Lung microvascular endothelial cell (primary cell): ENCODE measurements at regions not wholly inside any gene's neighbourhood (a gene's known extent, or its start where the extent isn't known, plus 50 kb on each side); places are given as distances from the start of the nearest gene placed in this dataset.

Experiments
- DNase-seq, 2 donors: peaks; one replicate each; pipeline versions ENCODE4 v3.0.0 to v3.0.0-alpha.2; 2010; ENCODE audit warnings: low read depth in 2 of 2

DNA sequence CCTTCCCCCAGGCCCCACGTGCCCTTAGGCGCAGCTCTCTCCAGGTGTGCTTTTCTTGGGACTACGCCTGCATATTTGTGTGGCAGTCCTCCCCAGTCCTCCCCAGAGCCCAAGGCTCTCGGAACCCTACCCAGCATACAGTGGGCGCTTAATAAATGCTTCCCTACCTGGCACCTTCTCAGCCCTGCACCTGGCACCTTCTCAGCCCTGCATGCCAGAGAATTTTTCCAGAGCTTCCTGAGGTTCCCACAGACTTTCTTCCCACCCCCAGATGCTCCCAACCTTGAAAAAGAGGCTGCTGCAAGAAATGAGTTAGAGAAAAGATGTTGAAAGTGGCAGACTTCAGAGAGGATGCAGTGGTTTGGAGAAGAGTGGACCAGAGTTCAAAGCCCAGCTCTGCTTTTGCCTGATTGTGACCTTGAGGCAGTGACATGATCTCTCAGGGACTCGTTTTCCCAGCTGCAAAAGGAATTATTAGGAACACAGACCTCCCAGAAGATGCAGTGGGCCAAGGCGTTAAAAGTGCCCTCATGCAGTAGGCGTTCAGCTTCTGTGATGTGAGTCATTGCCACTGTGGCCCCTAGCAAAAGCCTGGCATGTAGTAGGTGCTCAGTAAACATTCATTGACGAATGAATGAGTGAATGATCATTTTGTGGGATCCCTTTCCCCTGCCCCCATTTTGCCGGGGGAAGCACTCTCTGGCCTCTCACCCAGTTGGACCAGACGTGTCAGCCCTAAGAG, 167.2 kb downstream of the PHETA1 start:
- no peak for DNase-seq

DNA sequence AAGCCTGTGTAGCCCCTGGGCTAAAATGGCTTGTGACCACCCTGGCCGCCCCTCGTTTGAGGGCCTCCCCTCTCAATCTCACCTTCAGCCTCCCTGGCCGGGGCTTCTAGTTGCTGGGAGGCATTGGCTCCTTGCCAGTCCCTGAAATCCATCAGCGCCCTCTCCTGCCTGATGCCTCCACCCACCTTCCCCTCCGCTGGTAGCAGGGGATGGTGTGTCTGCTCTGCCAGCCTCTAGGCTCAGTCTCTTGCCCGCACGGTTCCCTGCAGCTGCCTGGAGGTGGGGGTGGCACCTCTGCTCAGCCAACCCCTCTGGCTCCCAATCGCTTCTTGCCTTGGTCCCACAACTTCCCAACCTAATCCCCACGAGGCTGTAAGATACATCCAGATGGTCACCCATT, 167.9 kb downstream of the PHETA1 start:
- DNase-seq: no peak

DNA sequence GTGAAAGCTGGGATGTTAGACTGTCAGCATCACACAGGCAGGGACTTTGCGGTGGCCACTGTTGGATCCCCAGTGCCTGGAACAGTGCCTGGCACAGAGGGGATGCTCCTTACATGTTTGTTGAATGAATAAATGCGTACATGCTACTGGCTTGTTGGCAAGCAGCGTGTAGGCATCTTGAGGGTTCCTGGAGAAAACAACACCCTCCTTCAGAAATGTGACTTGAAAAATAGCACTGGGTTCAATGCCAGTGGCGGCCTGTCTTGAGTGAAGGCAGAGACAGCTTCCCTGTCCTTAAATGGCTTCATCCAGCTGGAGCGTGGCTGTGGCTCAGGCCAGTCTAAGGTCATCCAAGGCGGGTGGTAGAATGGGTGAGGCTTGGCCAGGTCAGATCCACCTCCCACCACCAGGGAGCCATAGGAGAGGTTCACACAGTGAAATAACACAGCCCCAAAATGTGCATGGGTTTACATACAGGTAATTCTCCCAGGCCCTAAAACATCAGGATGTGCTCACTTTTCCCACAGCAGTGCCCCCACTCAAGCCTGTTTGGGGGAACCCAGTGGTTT, 171.4 kb downstream of the PHETA1 start:
- DNase-seq: no peak

DNA sequence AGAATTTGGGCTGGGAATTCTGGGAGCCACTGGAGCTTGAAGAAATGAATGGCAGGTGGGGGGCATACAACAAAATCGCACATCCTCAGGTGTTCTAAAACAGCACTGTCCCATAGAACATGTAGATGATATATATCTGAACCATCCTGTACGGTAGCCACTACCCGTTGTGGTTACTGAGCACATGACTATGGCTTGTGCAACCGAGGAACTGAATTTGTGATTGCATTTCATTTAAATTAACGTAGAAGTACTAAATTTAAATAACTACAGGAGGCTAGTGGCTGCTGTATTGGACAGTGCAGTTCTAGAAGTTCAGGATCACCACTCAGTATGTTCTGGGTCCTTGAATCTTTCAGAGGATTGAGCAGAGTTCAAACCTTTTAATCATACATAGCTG, 172.4 kb downstream of the PHETA1 start:
- DNase-seq: no peak

DNA sequence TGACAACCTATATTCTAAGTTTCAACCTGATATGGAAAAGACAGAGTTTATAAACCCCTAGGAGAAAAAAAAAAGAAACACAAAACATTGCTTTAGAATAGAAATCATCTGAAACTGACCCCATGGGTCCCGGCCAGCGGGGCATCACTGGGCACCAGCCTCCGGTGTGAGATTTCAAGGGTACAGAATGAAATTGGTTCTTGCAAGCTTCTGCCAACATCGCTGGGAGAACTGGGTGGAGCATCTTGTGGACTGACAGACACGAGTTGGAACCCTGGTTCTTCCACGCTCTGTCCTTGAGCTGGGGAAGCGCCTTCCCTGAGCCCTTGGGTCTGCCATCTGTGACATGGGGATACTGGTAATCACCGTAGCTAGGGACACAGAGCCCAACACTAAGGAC, 173.6 kb downstream of the PHETA1 start:
- no peak for DNase-seq

DNA sequence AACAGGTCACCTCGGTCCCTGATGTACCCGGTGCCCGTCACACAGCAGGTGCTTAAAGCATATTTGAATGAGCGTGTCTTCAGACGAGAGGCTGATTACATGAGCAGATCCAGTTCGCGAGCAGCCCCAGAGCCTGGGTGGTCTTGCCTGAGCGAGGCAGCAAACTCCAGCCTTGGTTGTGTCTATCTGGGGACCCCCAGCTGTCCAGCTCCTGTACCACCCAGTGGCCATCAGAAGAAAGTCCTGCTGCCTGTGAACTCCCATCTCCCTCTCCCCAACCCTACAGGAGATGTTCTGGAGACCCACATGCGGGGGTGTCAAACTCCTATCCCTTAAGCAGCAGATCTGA, 174.2 kb downstream of the PHETA1 start:
- DNase-seq: no peak

DNA sequence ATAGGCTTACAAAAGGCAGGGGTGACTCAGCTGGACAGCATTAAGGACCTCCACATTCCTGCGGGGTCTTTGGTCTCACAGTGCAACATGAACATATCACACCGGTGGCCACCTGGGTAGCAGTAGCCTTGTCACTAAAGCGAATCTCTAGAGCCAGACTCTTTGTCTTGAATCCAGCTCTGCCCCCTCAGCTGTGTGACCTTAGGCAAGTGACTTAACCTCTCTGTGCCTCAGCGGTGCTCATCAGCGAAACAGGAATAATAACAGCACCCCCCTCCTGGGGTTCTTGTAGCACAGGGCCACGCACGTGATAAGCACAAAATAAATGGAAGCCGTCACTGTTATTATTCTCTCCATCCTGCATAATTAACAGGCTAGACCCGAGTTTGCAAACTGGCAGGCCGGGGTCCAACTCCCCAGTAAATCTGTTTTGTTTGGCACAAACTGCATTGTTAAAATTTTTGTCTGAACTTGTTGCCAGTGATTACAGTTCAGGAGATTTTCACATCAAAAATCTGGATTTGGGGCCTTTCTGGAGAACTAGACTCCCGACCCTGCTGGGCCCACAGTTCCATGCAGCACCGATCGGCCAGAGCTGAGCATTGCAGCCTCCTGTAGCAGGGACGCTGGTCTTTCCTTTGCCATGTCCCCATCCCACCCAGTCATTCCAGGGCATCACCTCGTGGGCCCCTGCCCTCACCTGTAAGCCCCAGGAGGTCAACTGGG, 174.8 kb downstream of the PHETA1 start:
- DNase-seq: no peak

DNA sequence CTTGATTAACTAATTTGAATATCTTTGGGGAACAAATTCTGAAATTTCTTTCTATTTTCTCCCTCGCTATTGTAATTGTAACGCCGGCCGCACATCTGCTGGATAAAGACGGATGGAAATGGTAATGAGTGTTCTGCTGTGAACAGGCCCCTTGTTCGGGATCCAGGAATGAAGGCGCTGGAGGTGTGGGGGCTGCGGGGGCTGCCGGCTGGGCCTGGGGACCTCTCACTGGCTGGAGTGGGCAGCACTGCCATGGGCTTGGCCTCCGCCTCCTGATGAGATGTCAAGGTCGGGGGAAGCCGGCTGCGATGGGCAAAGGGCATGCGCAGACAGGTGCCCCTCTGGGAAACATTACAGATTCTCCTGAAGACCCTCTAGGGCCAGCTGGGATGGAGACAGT, 175.4 kb downstream of the PHETA1 start:
- no peak for DNase-seq

DNA sequence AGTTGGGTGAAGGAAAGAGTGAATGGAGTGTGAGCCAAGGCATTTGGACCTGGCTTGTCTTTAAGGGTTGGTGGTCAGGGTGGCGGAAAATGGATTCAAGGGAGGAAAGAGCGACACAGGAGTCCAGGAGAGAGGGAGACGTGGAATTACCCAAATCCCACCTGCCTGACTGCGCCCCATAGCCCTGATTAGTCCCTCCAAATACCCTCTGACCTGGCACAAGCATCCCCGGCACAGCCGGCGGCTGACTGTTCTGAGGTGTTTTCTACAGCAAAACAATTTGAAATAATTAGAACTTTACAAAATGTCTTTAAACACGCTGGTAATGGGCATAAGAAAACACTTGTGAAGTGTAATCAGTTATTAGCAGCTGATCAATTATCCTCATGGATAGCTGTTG, 175.8 kb downstream of the PHETA1 start:
- no peak for DNase-seq

DNA sequence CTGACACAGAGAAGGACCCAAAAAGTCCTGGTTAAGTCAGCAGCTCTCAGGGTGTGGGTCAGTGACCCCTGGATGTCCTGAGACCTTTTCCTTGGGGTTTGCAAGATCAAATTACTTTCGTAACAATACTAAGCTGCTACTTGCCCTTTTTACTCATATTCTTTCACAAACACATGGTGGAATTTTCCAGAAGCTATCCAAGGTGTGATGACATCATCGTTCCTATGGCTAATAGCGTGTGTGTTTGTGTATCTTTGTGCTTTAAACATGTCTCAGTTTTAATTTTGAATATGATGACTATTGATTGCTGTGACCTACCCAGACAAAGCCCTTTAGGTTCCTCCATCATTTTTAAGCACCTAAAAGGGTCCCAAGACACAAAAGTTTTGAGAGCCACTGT, 176.2 kb downstream of the PHETA1 start:
- peak in 1 of 2 donors; percentile 4 for DNase-seq

DNA sequence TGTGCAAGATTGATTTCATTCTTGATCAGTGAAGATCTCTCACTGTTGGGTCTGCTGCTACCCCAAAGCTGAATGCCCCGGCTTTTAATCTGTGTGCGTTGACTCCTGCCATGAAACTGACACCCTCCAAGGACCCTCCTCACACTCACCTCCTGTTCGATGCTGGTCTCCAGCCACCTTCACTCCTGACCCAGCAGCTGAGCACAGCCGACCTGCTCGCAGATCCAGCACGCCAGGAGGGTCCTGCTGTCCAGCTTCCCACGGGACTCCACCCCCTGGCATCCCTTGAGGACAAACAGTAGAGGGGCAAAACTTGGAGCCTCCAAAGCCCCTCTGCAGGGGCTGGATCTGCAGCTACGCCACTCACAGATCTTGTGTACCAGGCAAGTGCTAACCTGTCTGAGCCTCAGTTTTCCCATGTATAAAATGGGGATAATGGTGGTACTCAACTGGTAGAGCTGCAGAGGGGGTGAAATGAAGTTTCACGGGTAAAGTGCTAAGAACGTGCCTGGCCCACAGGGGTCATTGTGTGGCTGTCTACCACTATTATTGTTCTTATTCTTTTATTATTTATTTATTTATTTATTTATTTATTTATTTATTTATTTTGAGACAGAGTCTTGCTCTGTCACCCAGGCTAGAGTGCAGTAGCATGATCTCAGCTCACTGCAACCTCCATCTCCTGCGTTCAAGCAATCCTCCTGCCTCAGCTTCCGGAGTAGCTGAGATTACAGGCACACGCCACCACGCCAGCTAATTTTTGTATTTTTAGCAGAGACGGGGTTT, 178.0 kb downstream of the PHETA1 start:
- no peak for DNase-seq

DNA sequence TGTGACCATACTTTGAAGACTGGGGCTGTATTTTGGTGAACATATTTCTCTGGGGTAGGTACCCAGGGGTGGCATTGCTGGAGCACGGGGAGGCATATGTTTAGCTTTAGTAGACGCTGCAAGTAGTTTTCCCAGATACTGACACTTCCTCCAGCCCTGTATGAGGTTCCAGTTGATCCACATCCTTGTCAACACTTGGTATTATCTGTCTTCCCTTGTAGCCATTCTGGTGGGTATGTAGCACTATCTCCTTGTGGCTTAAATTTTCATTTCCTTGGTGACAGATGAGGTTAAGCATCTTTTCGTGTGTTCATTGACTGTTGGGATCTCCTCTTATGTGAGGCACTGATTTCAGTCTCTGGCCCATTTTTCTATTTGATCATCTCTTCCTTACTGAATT, 179.1 kb downstream of the PHETA1 start:
- DNase-seq: no peak

DNA sequence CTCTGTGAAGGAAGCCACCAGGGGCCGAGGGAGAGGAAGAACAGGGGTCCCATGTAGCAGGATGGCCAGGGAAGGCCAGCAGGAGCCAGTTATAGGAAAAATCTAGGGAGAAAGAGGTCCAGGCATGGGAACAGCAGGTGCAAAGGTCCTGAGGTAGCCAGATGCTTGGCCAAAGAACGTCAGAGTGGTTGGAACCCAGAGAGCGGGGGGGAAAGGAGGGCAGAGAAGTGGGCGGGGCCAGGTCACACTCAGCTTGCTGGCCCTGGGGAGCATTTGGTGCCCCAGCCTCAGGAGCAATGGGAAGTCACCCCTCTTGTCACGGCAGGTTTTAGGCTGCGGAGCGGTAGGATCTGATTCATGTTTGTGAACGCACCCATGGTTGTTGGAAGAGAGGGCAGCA, 180.5 kb downstream of the PHETA1 start:
- no peak for DNase-seq

DNA sequence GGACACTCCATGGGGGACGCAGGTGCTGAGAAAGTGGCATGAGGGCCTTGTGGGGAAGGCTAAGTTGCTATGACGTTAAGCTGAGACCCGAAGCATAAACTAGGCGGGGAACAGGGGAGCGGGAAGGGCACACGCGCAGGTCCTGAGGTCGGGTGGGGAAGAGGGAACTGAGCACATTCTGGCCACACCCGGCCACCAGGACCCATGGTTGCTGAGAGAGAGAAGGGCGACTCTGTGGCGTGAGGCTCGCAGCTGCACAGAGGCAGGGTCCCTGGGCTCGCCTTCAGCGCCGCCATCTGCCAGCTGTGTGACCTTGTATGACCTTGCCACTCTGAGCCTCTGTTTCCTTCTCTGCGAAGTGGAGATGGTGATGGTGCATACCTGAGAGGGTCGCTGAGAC, 182.5 kb downstream of the PHETA1 start:
- no peak for DNase-seq

DNA sequence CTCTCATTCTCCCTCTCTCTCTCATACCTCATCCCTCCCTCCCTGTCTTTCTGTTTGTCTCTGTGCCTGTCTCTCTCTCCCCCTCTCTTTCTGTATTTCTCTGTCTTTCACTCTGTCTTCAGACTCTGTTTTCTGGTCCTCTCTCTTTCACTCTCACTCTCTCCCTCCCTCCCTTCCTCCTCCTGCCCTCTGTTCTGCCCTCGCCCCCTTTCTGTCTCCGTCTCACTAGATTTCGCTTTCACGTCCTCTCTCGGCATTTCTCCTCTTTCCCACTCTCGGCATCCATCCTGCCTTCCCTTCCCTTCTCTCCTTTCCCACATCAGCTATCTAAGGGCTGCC, 183.0 kb downstream of the PHETA1 start:
- no peak for DNase-seq

DNA sequence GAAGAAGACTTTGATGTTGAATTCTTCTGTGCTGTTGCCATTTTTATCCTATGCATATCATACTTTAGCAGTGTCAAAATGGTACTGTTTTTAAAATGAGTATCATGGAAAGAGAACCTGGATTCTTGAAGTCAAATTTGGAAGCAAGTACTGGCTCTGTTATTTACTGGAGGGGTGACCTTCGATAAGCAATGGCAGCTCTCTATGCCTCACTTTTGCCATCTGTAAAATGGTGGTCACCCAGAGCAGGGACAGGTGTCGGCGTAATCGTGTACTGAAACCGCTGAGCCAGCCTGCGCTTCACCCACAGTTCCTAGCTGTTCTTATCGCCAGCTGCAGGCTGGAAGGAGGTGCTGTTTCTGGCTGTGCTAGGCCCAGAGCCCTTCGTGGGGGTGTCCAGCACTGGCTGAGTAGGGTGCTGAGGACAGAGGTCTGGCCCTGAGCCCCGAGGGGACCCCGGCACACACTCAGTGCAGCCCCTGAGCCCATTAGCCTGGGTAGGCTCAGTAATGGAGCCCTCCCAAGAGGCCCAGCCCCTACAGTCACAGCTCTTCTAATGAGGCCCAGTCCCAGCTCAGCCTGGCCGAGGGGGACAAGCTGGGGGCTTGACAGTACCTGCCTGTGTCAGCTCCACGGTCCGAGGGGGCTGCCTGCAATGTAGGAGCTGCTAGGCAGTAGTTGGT, 183.5 kb downstream of the PHETA1 start:
- DNase-seq: no peak

DNA sequence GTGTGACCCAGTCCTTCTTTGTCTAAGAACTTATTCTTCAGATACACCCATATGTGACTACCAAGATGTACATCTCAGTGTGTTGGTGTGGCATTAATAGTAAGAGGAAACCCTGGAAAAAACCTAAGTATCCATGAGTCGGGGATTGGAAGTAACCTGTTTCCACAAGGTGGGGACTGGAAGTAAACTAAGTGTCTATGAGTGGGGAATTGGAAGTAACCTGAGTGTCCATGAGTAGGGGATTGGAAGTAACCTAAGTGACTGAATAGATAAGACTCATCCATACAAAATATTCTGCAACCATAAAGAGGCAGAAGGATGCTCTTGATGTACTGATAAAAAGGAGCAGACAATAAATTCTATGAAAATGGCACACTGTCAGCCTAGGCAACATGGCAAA, 184.7 kb downstream of the PHETA1 start:
- DNase-seq: no peak

DNA sequence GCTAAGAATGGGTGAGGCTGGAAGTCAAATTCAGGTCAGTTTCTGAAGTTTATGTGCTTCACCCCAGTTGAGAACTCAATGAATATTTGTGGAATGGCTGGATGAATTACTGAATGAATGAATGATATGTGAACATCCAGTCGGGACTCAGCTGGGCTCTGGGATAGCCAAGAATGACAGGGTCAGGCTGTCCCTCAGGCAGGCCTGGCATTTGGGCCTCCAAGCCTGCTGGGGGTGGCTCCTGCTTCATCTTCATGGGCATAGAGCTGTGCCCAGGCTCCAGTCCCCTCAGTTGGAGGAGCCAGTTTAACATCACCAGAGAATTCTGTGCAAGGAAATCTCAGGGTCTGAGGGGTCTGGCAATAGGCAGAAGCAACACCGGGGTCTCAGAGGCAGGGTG, 185.8 kb downstream of the PHETA1 start:
- DNase-seq: no peak

DNA sequence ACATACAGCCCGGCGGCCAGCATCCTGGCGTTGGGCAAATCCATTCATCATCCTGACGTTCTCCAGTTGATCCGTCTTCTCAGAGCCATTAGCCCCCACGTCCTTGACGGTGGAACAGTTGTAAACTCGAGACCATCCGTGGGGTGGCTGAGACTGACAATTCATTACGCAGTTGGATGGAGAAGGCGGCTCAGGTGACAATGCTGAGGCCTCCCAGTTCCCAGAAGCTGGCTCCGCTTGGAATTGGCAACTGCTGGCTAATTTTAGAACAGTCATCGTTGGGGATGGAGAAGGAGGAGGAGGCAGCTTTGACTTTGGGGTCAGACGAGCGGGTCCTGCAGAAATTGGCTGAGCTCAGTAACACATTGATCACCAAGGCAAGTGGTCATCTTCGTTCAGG, 186.5 kb downstream of the PHETA1 start:
- DNase-seq: no peak

DNA sequence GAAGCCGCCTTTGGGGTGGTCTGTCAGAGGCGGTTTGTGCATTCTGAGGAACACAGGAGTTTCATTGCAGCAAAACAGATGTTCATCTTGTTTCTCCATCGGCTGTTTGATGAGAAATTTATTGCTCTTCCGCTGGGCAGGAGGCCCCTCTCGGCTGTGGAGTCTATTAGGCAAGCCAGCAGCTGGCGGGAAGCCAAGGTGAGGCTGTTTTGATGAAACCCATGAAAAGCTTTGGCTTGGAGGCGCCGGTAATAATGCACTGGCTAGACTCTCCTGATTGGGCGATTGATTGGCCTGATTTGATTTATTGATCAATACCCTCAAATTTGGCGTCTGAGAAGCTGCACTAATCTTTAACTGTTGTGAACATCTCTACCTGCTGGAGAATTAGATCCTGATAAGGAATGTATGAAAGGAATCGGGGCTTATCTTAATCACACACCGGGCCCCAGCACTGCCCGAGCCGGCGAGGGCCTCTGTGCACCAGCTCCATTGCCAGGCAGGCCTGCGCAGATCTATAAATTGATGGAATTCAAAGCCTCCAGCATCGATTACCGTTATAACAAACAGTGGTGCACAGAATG, 187.7 kb downstream of the PHETA1 start:
- peak in 1 of 2 donors; percentile 67 for DNase-seq

DNA sequence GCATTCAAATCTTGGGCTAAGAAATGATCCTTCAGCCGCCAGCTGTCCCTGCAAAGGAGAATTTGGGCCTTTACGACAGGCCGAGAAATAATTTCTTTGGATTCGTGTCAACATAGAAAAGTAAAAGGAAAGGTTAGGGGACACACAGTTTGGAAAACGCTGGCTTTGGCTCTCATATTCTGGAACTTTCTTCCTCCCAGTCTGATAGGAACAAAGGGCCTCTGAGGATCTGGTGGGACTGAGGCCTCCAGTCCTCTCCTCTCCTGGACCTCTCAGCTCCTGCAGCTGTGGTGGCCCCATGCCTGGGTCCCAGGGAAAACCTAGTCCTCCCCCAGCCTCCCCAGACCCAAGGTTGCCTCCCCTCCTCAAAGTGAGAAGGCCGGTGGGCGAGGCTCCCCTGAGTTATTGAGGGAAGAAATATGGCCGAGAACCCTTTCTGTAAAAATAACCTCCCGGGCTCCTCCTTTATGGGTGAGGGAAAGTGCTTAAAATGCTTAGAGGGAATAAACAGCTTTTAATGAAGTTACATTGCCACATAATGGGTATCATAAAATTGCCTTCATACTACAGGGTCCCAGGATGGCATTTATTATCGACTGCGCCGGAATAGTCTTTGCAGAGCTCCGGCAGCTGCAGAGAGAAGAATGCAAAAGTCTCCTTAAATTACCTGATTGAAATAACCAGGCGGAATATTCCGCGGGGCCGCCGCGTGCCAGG, 188.3 kb downstream of the PHETA1 start:
- DNase-seq: no peak
